ENCODE measurements at regions not wholly inside any gene's neighbourhood (a gene's known extent, or its start where the extent isn't known, plus 50 kb on each side); places are given as distances from the start of the nearest gene placed in this dataset.
"Not testable (repeated sequence)": the region's sequence is repeated elsewhere in the genome, so short reads cannot be mapped to it uniquely, and the experiment has no call there.

- no peak for DNase-seq
Observed at GRCh38 chr7:25456467-25457171, 228.3 kb upstream of the NPVF start.

- no peak for DNase-seq
Observed at GRCh38 chr7:25459057-25459456, 230.8 kb upstream of the NPVF start.

GRCh38 chr7:25460433-25460832, 232.1 kb upstream of the NPVF start:
- no peak for DNase-seq

- no peak for DNase-seq
Observed at GRCh38 chr7:25469669-25470068, 241.4 kb upstream of the NPVF start.

- no peak for DNase-seq
Observed at GRCh38 chr7:25476863-25477499, 248.7 kb upstream of the NPVF start.

- DNase-seq: not testable (repeated sequence)
Observed at GRCh38 chr7:25478221-25478620, 249.9 kb upstream of the NPVF start.

- no peak for DNase-seq
Observed at GRCh38 chr7:25478925-25479324, 250.6 kb upstream of the NPVF start.

GRCh38 chr7:25481891-25482290, 253.6 kb upstream of the NPVF start:
- no peak for DNase-seq

- no peak for DNase-seq
Observed at GRCh38 chr7:25482631-25483030, 254.3 kb upstream of the NPVF start.

- DNase-seq: no peak
Observed at GRCh38 chr7:25485026-25485425, 256.7 kb upstream of the NPVF start.

GRCh38 chr7:25486656-25487055, 258.4 kb upstream of the NPVF start:
- DNase-seq: no peak

- no peak for DNase-seq
Observed at GRCh38 chr7:25493805-25494366, 265.6 kb upstream of the NPVF start.

- no peak for DNase-seq
Observed at GRCh38 chr7:25494896-25495295, 266.6 kb upstream of the NPVF start.

GRCh38 chr7:25495342-25496250, 267.3 kb upstream of the NPVF start:
- DNase-seq: no peak

- no peak for DNase-seq
Observed at GRCh38 chr7:25496476-25497368, 268.4 kb upstream of the NPVF start.

GRCh38 chr7:25500393-25500921, 272.2 kb upstream of the NPVF start:
- no peak for DNase-seq

- no peak for DNase-seq
Observed at GRCh38 chr7:25503306-25503705, 275.0 kb upstream of the NPVF start.

GRCh38 chr7:25512061-25512687, 283.9 kb upstream of the NPVF start:
- no peak for DNase-seq

- DNase-seq: no peak
Observed at GRCh38 chr7:25515633-25516275, 287.5 kb upstream of the NPVF start.

- DNase-seq: no peak
Observed at GRCh38 chr7:25517906-25518305, 289.6 kb upstream of the NPVF start.

GRCh38 chr7:25520017-25520416, 291.7 kb upstream of the NPVF start:
- DNase-seq: no peak
